ENCODE measurements at regions not wholly inside any gene's neighbourhood (a gene's known extent, or its start where the extent isn't known, plus 50 kb on each side); places are given as distances from the start of the nearest gene placed in this dataset.
"Not testable (repeated sequence)": the region's sequence is repeated elsewhere in the genome, so short reads cannot be mapped to it uniquely, and the experiment has no call there.

DNA sequence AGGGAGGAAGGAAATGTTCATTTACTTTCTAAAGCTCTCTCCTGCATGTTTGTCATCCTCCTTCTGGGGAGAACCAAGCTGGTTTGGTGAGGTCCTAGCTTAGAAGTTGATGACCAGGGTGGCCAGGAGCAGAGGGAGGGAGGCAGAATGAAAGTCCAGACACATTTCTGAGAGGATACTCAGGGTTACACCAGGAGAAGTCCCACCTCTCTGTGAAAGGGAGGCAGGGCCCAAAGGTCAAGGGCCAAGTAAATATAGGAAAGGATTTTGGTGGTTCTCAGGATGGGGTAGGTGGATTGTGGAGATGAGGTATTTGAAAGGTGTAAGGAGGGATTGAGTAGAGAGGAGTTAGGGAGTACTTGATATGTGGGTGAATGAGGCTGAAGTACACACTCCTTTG lies 58.0 kb upstream of the FBXO11 start:
- no peak for DNase-seq

DNA sequence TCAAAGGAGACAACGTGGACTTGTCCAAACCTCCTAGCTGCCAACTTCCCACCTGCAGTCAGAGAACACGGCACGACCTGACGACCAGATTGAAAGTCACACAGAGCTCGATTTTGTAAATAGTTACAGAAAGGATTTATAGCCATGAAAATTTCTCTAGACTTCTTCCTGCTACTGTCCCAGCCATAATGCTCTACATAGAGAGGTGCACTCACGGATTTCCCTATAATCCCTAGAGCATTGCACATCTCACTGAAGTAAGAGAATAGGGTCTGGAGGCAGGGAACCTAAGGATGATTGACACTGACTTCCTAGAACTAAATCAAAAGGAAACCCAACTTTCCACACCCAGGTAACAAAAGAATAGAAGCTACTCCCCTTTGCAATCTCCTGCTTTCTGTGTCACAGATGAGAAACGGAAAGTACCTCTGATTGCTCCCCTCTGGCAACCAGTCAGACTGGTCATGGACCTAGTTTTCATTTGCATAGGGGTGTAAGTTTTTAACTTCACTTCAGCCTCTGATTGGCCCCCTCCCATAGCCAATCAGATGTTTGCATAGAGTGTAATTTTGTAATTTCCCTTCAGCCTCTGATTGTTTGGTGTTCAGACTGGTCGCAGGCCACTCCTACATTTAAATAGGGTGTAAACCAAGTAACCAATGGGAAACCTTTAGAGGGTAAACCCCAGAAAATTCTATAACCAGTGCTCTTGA lies 58.6 kb upstream of the FBXO11 start:
- peak; percentile 49 for DNase-seq

DNA sequence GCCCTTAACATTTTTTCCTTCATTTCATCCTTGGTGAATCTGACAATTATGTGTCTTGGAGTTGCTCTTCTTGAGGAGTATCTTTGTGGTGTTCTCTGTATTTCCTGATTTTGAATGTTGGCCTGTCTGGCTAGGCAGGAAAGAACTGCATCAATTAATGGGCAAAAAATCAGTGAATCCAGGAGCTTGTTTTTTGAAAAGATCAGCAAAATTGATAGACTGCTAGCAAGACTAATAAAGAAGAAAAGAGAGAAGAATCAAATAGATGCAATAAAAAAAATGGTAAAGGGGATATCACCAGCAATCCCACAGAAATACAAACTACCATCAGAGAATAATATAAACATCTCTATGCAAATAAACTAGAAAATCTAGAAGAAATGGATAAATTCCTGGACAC lies 70.4 kb upstream of the FBXO11 start:
- not testable (repeated sequence) for DNase-seq

DNA sequence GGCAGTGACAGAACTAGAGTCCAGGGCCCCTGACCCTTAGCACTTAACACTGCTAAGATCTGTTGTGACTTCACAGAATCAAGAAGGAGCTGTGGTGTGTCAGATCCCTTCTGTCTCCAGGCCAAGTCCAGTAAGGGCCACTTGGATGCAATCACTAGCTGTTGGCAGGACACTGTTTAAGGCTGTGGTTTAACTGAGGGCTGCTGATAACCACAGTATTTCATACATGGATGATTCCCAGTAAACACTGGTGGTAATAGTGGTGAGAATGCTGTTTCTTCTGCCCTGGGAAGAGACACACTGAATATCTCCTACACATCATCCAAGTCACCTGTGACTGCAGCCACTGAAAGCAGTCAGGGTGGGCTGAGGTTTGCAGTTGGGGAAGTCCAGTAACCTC lies 77.7 kb upstream of the FBXO11 start:
- no peak for DNase-seq

DNA sequence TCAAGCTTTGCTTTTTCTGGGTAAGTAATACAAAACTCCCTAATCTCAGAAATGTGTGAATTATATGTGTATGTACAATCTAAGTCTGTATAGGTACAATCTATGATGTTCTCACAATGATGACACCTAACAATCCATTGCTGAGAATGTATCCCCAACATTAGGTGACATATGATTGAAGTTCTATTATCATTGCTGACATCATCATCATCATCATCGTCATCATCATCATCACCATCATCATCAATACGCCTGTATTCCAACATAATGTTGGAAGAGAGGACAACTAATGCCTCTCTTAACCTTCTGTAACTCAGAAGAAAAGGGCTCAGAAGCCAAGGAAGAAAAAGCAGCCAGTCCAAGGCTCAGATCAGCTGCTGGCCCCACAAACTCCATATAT lies 84.2 kb upstream of the FBXO11 start:
- no peak for DNase-seq

DNA sequence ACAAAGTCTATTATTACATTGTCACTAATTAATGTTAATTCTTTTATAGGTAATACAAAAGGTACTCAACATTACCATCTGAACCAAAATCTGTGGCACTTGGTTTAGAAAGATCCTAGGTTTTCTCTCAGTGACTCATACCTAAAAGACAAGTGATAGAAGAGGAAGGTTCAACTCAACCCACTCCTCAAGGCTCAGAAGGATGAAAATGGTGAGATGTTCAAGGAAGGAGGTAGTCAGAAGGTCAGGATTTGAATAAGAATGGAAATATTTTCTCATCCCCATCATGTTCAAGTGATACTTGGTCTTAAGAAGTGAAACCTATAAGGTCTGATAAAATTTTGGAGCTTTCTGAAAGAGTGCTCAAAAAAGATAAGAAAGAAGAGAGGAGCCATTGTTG lies 86.4 kb upstream of the FBXO11 start:
- no peak for DNase-seq

DNA sequence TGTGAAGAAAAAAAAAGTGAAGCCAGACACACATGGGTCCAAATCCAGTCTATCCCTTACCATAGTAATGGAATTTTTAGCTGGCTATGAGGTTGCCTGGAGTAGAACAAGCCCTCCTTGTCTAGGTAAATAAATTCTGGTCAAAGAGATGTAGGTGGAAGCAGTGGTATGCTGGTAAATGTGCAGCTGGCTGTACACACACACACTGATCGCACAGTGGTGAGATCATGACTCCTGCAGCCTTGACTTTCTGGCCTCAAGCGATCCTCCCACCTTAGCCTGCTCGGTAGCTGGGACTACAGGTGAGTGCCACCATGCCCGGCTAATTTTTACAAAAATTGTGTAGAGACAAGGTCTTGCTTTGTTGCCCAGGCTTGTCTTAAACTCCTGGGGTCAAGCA lies 90.5 kb upstream of the FBXO11 start:
- DNase-seq = no peak

DNA sequence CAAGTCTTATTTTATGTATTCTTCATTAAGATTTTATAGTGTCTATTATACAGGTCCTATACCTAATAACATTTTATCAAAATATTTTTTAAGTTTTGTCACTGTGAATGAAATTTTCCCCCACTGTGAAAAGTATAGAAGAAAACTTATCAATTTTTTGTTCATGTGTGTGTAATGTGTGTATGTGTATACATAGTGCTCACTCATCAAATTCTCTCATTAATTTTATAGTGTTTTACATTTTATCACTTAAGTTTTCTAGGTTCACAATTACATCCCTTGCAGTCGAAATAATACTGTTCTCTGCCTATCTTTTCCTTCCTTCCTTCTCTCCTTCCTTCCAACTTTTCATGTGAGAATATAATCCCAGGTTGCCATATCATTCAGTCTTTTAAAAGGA lies 93.2 kb upstream of the FBXO11 start:
- DNase-seq = no peak

DNA sequence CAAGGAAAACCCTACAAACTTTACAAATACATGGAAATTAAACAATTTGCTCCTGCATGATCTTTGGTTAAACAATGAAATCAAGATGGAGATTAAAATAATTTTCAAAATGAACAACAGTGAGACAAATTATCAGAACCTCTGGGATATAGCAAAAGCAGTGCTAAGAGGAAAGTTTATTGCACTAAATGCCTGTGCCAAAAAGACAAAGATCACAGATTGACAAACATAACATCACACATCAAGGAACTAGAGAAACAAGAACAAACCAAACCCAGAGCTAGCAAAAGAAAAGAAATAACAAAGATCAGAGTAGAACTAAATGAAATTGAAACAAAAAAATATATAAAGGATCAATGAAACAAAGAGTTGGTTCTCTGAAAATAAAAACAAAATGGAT lies 95.2 kb upstream of the FBXO11 start:
- no peak for DNase-seq

DNA sequence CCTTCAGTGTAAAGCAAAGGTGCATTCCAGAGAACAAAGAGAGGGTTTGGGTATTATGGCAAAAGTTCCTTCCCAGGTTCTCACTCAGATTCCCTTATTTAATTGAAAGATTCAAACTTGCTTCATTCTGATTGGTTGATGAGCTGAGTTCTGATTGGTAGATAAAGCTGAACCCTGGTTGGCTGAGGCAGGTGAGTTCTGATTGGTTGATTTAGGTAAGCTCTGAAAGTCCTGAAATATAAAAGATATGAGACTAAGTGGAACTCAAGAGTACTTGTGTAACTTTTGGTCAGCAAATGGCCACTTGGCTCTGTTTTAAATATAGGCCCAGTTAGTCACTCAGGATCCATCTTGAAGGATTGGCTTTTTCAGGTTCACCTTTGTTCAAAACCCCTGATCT lies 99.8 kb upstream of the FBXO11 start:
- DNase-seq = no peak

DNA sequence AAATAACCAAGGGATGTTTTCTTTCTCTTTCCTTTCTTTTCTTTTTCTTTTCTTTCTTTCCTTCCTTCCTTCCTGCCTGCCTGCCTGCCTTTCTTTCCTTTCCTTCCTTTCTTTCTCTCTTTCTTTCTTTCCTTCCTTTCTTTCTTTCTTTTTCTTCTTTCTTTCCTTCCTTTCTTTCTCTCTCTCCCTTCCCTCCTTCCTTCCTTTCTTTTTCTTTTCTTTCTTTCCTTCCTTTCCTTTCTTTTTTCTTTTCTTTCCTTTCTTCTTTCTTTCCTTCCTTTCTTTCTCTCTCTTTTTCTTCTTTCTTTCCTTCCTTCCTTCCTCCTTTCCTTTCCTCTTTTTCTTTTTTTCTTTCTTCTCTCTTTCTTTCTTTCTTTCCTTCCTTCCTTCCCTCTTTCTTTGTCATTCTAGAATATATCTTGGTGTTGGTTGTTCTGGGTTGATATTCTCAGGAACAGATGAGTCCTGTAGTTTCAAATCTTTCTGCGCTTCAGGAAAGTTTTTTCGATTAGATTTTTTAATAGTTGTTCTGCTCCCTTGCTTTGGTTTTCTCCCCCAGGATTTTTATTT lies 101.5 kb upstream of the FBXO11 start:
- no peak for DNase-seq

DNA sequence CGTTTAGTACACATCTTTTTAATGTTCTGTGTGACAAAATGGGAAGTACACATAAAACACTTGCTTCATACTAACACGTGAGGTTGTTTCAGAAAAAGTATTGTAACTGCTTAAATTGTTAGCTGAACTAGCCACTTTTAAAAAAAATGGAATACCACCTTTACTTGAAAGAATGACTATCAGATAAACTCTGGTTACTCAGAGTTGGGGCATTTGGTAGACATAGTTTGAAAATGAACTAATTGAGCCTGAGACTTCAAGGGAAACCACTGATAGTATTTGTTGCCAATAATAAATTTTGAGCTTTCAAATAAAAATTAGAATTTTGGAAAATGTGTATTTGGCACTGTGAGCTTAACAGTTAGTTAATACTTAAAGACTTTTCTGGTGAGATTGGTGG lies 103.0 kb upstream of the FBXO11 start:
- DNase-seq = no peak

DNA sequence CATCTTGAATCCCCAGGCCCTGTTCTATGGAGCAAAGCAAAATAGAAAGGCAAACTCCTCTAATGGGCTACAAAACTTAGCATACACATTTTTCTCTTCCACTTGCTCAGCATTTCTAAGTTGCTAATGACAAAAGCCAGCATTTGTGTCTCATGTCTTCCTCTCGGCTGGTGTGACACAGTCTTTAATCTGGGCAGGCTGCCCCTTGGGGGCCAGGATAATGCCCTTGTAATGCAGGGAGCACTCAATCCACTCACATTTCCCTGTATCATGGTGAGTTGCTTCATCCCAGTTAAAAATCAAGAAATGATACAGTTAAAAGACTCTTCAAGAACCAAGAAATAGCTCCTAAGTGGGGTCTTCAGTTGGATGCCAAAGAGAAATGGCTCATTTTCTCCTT lies 109.1 kb upstream of the FBXO11 start:
- DNase-seq = no peak

DNA sequence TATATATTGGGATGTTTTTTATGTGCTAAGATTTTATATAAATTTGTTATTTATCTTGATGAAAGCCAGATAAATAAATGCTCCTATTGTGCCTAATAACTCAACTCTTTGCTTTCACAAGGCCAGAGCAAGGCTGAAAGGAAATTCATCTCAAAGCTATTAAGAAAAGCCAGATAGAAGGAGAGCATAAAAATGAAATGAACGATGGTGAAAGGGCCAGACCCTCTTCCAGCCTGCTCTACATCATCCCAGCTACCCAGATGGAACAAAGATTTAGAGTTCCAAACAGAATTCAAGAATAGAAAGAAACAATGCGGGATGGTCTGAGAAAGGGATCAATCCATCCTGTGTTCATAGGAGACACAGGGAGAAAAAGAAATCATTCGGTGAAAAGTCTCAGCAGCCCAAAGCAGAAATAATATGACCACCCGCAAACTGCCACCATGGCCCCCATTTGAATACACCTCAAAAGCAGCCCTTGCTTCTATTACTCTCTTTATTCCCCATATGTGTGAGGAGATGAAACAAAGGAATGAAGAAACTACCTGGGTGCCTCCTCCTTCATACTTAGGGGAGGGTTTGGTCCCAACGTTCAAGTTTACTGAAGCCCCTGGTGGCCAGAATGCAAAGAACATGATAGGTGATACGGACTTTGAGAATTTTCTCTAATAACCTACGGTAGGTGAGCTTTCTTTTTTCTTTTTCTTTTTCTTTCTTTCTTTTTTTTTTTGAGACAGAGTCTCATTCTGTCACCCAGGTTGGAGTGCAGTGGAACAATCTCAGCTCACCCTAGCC lies 110.1 kb upstream of the FBXO11 start:
- DNase-seq = no peak

DNA sequence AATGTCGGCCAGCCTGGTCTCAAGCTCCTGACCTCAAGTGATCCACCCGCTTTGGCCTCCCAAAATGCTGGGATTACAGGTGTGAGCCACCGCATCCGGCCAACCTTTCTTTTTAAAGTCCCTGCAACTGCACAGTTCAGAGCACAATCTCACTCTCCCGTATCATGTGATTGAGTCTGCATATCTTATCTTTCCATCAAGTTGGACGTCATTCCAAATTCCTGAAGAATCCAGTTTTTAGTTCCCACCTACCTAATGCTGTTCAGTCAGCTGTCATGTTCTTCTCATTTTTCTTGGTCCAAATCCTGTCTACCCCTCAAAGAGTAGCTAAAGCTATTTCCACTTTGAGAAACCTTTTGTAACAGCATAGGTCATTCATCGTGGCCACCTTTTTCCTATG lies 110.8 kb upstream of the FBXO11 start:
- no peak for DNase-seq

DNA sequence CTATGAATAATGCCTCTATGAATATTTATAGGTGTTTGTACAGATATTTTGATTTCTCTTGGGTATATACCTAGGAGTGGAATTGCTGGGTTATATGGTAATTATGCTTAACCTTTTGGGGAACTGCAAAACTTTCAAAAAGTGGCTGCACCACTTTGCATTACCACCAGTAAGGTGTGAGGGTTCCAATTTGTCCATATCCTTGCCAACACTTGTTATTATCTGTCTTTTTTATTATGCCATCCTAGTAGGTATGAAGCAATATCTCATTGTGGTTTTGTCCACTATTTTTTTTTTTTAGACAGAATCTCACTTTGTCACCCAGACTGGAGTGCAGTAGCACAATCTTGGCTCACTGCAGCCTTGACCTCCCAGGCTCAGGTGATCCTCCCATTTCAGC lies 112.2 kb upstream of the FBXO11 start:
- no peak for DNase-seq

DNA sequence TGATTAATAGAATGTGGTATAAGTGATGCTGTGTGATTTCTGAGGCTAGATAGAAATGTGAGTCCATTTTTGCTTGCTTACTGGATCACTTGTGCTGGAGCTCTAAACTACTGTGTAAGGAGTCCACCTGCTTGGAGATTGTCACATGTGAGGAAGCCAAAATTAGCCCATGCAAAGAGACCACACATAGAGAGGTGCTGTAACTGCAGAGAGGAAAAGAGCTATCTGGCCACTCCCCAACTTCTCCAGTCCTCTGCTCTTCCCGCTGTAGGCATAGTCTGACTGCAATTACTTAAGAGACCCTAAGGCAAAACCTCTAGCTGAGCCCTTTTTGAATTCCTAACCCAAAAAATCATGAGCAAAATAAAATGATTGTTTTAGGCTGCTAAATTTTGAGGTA lies 120.6 kb upstream of the FBXO11 start:
- DNase-seq = no peak

DNA sequence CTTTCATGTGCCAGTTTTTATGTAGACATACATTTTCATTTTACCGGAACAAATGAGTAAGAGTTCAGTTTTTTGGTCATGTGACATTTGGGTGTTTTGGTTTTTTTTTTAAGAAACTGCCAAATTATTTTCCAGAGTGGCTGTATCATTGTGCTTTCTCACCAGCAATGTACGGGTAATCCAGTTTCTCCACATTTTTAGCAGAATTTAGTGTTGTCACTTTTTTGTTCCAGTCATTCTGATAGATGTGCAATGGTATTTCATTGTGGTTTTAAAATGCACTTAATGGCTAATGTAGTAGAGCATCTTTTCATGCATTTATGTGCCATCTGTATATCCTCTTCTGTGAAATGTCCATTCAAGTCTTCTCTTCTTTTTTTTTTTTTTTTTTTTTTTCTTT lies 126.5 kb upstream of the FBXO11 start:
- no peak for DNase-seq

DNA sequence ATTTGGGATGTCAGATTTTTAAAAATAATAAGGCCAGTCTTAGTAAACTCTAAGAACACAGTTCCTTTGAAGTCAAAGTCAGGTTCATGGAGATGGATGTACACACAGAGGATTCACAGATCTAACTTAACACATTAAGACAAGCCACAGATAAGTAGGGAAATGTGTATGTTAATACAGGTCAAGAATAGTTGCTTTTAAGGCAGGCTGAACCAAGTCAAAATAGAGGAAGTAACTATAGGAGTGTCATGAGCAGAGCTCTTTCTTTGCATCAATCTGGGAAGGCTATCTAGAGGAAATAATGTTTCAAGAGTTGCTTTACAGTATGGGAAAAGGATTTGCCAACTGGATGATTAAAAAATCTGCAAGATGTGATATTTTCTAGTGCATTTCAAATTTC lies 128.0 kb upstream of the FBXO11 start:
- DNase-seq = no peak

DNA sequence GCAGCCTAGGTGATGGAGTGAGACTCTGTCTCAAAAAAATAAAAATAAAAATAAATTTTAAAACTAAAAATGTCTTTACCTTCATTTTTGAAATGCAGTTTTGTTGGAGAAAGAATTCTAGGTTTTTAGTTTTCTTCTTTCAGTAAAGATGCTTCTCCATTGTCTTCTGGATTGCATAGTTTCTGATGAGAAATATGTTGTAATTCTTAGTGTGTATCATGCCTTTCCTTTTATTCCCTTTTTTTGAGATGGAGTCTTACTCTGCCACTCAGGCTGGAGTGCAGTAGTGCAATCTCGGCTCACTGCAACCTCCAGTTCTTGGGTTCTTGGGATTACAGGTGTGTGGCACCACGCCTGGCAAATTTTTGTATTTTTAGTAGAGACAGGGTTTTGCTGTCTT lies 130.0 kb upstream of the FBXO11 start:
- no peak for DNase-seq

DNA sequence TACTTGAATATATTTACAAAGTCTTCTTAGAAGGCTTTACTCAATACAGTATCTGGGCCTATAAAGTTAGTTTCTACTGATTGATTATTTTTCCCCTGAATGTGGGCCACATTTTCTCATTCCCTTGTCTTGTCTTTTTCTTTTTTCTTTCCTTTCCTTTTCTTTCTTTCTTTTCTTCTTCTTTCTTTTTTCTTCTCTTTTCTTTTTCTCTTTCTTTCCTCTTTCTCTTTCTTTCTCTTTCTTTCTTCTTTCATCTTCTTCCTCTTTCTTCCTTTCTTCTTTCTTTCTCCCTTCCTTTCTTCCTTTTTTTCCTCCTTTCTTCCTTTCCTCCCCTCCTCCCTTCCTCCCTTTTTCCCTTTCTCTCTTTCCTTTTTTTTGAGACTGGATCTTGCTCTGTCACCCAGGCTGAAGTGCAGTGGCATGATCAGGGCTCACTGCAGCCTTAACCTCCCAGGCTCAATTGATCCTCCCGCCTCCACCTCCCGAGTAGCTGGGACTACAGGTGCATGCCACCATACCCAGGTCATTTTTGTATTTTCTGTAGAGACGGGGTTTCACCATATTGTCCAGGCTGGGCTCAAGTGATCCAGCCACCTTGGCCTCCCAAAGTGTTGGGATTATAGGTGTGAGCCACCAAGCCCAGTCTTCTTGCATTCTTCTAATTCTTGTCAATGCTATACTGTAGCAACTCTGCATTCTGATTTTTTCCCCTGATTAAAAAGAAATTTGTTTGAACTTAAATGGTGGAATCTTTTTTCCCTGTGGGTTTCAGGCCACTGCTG lies 133.1 kb upstream of the FBXO11 start:
- no peak for DNase-seq

DNA sequence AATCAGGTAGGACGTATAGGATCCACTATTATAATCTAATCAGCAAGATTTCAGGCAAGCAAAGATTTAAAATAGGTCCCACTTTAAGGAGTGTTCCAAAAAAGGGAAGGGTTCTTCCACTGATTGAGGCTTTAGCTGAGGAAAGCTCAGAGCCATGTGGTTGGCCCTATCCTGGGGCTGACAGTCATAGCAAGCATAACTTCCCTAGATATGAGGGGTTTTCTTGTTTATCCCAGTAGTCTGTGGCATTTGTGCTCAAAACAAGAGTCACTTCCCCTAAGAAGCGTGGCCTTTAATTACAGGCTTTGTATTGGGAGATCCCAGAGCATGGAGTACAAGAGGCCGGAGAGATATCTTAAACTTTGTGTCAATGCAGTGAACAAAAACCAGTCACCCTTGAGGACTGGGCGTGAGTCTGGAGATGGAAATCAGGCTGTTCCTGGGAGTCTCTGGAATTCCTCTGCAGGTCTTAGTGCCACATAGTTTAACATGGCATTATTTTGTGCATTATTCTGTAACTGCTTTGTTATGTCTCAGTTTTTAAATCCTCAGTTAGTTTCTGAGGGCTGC lies 136.9 kb upstream of the FBXO11 start:
- no peak for DNase-seq

DNA sequence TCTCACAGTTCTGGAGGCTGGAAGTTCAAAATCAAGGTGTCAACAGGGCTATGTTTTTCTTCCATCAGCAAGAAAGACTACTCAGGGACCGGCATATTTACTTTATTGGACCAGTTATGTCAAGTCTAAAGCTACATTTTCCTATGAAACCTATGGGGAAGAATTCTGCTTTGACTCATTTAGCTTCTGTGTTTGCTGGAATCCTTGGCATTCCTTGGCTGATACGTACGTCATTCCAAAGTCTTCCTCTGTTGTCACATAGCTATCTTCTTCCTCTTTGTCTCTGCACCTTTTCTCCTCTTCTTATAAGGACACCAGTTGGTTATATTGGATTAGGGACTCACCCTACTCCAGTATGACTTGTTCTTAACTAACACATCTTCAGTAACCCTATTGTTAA lies 137.4 kb upstream of the FBXO11 start:
- DNase-seq = no peak

Data from NCI-H1048 (cell line).